HepG2 (cell line): ENCODE measurements at regions not wholly inside any gene's neighbourhood (a gene's known extent, or its start where the extent isn't known, plus 50 kb on each side); places are given as distances from the start of the nearest gene placed in this dataset.

ENCODE experiments used
- ATAC-seq: fragments of 200-7000 bp; cut with Tn5 transposase; 3 replicates; pipeline ENCODE4 v1.9.1; 2020; ENCODE audit warnings: mild to moderate bottlenecking, moderate library complexity
- BruUV-seq: library from RNA; stranded (reverse); fragments of 400-500 nt; replicated peaks from 2 replicates; lab custom pipeline; 2021; lab: Mats Ljungman, UMichigan
- CTCF ChIA-PET: fragments of 300-600 bp; formaldehyde crosslinking; extraction: SDS; loops from one replicate; lab custom pipeline; 2021; ENCODE audit warnings: low total read pairs, inconsistent platforms, low intra/inter-chr PET ratio; lab: Yijun Ruan, JAX
- POLR2A ChIA-PET: fragments of 350-600 bp; sonication (Branson Sonifier 250); formaldehyde crosslinking; loops from one replicate; lab custom pipeline; 2020; ENCODE audit warnings: antibody characterized with exemption, inconsistent platforms; lab: Yijun Ruan, JAX
- DNase-seq: peaks from one replicate; pipeline ENCODE4 v3.0.0-alpha.2; 2015; ENCODE audit warnings: low spot score
- FAIRE-seq: peaks from 3 replicates; lab custom pipeline; 2011; peaks lifted over from hg19 to GRCh38; lab: Jason Lieb, UNC
- H2AFZ ChIP-seq: one replicate; pipeline ENCODE4 v1.6.1; 2011; ENCODE audit warnings: low read length, inconsistent platforms
- H3K27ac ChIP-seq: fragments of 300-600 bp; 3 replicates; pipeline ENCODE4 v1.8.0; 2011; ENCODE audit warnings: mixed run types, mild to moderate bottlenecking, mixed read lengths, low read length, inconsistent platforms; ENCODE audit not compliant: insufficient read depth; ENCODE audit errors: extremely low read length
- H3K27me3 ChIP-seq, 2 experiments: fragments of 200-600 bp in 1 of 2; 2 replicates in 1 of 2; 3 replicates in 1 of 2; pipeline versions ENCODE4 v1.6.0 to v1.8.0; 2011; ENCODE audit warnings: low read length in 2 of 2, mild to moderate bottlenecking in 2 of 2, moderate library complexity in 2 of 2, inconsistent platforms in 1 of 2; ENCODE audit not compliant: insufficient read depth in 2 of 2, control insufficient read depth in 1 of 2
- H3K36me3 ChIP-seq, 2 experiments: fragments of 200-600 bp in 1 of 2; replicated peaks in 1 of 2; 2 replicates in 1 of 2; 3 replicates in 1 of 2; pipeline versions ENCODE4 v1.5.1 to v1.8.0; 2011; ENCODE audit warnings: low read length in 2 of 2, inconsistent platforms in 1 of 2; ENCODE audit not compliant: insufficient read depth in 2 of 2, control insufficient read depth in 1 of 2
- H3K4me1 ChIP-seq: 2 replicates; pipeline ENCODE4 v1.5.1; 2012; ENCODE audit warnings: low read length, inconsistent platforms; ENCODE audit not compliant: insufficient read depth
- H3K4me2 ChIP-seq: 2 replicates; pipeline ENCODE4 v1.6.0; 2011; ENCODE audit warnings: low read depth, low read length, inconsistent platforms
- H3K4me3 ChIP-seq, 3 experiments: fragments of 200-600 bp in 1 of 3; sonication (generic), shearing (Covaris generic) in 1 of 3; replicated peaks in 1 of 3; 2 replicates each; pipeline ENCODE4 v1.5.1; 2011 to 2016; ENCODE audit warnings: low read length in 3 of 3, inconsistent platforms in 2 of 3, low read depth in 2 of 3, mild to moderate bottlenecking in 2 of 3, control low read depth in 1 of 3, mixed read lengths in 1 of 3; ENCODE audit not compliant: insufficient read depth in 1 of 3
- H3K79me2 ChIP-seq: one replicate; pipeline ENCODE4 v1.6.1; 2011; ENCODE audit warnings: low read length, inconsistent platforms; ENCODE audit not compliant: insufficient read depth
- H3K9ac ChIP-seq: 2 replicates; pipeline ENCODE4 v1.6.0; 2011; ENCODE audit warnings: mild to moderate bottlenecking, low read depth, low read length, inconsistent platforms; ENCODE audit not compliant: insufficient read depth
- H3K9me3 ChIP-seq: 2 replicates; pipeline ENCODE4 v1.5.1; 2012; ENCODE audit warnings: mild to moderate bottlenecking, low read length
- H4K20me1 ChIP-seq: 2 replicates; pipeline ENCODE4 v1.6.0; 2011; ENCODE audit warnings: inconsistent platforms, mild to moderate bottlenecking, low read length, moderate library complexity; ENCODE audit not compliant: insufficient read depth
- BHLHE40 ChIP-seq: IDR thresholded peaks from 2 replicates; pipeline ENCODE4 v1.6.1; 2011; ENCODE audit warnings: low read length, improper control_type of control experiment
- FOXK1 ChIP-seq: sonication (generic); formaldehyde crosslinking; IDR thresholded peaks from 2 replicates; pipeline ENCODE4 v1.4.0; 2020; ENCODE audit warnings: low read depth, missing genetic modification reagents, borderline replicate concordance
- GATAD2A ChIP-seq: IDR thresholded peaks from 2 replicates; pipeline ENCODE4 v1.6.1; 2016
- MIER2 ChIP-seq: IDR thresholded peaks from 2 replicates; pipeline ENCODE4 v1.6.1; 2016; ENCODE audit warnings: missing biosample characterization, missing genetic modification reagents
- MIXL1 ChIP-seq: IDR thresholded peaks from 2 replicates; pipeline ENCODE4 v1.6.1; 2016
- RARA ChIP-seq: IDR thresholded peaks from 2 replicates; pipeline ENCODE4 v1.6.1; 2016; ENCODE audit warnings: missing genetic modification reagents, missing compliant biosample characterization
- TCF7 ChIP-seq: sonication (generic); IDR thresholded peaks from 2 replicates; pipeline ENCODE4 v1.6.1; 2016; ENCODE audit warnings: antibody characterized with exemption, low read depth
- U2AF1 ChIP-seq: fragments of 200-400 bp; formaldehyde crosslinking; optimal IDR thresholded peaks from 2 replicates; pipeline ENCODE3; 2017; ENCODE audit warnings: mild to moderate bottlenecking, low read depth, low read length
- WIZ ChIP-seq: sonication (generic); formaldehyde crosslinking; IDR thresholded peaks from 2 replicates; pipeline ENCODE4 v1.5.1; 2020; ENCODE audit warnings: mild to moderate bottlenecking, missing genetic modification reagents
- ZNF234 ChIP-seq: sonication (generic); formaldehyde crosslinking; conservative IDR thresholded peaks from 2 replicates; pipeline ENCODE4 v1.5.1; 2020; ENCODE audit warnings: mild to moderate bottlenecking, missing genetic modification reagents
- ZNF878 ChIP-seq: sonication (generic); formaldehyde crosslinking; IDR thresholded peaks from 2 replicates; pipeline ENCODE4 v1.8.1; 2023; ENCODE audit warnings: mild to moderate bottlenecking, missing genetic modification reagents, moderate library complexity
- WGBS: methylation state at CpG from one replicate; pipeline ENCODE4 v1.1.6; 2017; ENCODE audit warnings: low lambda C conversion rate; 5-methylcytosine and 5-hydroxymethylcytosine counted together
- in situ Hi-C: cut with HindIII; loops from 2 replicates; pipeline ENCODE4 v1.10.0; 2017; ENCODE audit warnings: low pct_unique_long_range_greater_than_20kb; ENCODE audit not compliant: extremely low pct_ligation_motif_present
- intact Hi-C: fragments of 100-400 bp; cut with micrococcal nuclease; formaldehyde crosslinking; loops from one replicate; pipeline ENCODE4 v1.10.0; 2022; ENCODE audit not compliant: unreplicated experiment
- TF ChIP-seq, protein P1 (sequence below): sonication (generic); formaldehyde crosslinking; IDR thresholded peaks from 2 replicates; pipeline ENCODE4 v1.4.0; 2020; ENCODE audit warnings: mild to moderate bottlenecking, missing genetic modification reagents

DNA sequence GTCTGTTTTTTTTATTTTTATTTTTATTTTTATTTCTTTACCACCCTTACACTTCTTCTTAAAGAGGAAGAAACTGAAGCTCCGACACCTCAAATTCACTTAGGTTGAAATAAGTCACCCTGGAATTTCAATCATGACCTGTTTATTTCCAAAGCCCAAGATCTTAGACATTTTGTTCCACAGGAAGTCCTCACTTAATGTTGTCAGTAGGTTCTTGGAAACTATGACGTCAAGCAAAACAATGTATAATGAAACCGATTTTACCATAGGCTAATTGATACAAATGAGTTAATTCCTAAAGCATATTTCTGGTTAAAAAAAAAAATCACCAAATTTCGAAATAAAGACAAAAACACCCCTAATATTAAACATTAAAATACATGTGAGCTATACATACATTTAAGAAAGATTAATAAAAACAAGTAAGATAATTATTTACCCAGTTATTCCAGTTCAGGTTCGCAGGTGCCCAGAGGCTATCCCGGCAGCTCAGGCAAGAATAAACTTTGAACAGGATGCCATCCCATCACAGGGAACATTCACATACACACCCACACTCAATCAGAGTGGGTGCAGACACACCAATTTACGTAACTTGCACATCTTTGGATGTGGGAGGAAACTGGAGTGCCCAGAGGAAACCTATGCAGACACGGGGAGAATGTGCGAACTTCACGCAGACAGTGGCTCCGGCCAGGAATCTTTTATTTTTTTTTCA is 391.0 kb downstream of the RAP2B start (continued):
- TF ChIP-seq, protein P1, sequence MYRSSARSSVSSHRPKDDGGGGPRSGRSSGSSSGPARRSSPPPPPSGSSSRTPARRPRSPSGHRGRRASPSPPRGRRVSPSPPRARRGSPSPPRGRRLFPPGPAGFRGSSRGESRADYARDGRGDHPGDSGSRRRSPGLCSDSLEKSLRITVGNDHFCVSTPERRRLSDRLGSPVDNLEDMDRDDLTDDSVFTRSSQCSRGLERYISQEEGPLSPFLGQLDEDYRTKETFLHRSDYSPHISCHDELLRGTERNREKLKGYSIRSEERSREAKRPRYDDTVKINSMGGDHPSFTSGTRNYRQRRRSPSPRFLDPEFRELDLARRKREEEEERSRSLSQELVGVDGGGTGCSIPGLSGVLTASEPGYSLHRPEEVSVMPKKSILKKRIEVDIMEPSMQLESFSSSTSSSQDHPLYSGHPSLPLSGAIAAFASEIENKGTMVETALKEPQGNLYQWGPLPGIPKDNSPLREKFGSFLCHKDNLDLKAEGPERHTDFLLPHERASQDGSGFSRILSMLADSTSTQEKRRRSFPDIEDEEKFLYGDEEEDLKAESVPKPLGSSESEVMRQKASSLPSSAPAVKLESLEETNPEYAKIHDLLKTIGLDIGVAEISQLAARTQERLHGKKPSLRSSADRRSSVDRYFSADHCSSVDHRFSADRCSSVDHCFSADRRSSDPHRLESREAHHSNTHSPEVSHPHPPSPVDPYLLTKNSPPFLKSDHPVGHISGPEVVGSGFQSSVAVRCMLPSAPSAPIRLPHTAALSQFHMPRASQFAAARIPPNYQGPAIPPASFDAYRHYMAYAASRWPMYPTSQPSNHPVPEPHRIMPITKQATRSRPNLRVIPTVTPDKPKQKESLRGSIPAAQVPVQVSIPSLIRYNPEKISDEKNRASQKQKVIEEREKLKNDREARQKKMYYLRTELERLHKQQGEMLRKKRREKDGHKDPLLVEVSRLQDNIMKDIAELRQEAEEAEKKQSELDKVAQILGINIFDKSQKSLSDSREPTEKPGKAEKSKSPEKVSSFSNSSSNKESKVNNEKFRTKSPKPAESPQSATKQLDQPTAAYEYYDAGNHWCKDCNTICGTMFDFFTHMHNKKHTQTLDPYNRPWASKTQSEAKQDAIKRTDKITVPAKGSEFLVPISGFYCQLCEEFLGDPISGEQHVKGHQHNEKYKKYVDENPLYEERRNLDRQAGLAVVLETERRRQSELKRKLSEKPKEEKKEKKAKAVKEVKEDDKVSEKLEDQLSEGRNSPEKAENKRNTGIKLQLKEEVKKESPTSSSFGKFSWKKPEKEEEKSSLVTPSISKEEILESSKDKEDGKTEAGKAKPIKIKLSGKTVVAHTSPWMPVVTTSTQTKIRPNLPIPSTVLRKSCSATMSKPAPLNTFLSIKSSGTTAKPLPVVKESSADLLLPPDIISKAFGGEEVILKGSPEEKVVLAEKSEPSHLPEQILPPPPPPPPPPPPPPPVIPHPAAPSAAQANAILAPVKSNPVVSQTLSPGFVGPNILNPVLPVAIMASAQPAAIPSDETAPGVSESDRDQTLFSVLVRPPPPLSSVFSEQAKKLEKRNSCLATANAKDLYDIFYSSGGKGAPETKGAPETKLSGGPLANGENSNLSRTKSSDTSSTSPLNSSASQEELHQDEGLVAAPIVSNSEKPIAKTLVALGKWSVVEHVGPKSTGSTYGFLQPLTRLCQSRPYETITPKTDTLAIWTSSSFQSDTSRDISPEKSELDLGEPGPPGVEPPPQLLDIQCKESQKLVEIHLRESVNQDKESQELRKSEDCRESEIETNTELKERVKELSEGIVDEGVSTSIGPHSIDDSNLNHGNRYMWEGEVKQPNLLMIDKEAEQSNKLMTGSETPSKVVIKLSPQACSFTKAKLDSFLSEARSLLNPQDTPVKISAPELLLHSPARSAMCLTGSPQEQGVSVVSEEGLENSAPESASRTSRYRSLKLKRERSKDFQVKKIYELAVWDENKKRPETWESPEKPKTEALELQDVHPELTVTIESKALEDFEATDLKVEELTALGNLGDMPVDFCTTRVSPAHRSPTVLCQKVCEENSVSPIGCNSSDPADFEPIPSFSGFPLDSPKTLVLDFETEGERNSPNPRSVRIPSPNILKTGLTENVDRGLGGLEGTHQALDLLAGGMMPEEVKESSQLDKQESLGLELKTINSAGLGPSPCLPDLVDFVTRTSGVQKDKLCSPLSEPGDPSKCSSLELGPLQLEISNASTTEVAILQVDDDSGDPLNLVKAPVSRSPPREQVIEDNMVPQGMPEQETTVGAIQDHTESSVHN (CRISPR knock-in tag): no peak
- no peak for TF ChIP-seq U2AF1

DNA sequence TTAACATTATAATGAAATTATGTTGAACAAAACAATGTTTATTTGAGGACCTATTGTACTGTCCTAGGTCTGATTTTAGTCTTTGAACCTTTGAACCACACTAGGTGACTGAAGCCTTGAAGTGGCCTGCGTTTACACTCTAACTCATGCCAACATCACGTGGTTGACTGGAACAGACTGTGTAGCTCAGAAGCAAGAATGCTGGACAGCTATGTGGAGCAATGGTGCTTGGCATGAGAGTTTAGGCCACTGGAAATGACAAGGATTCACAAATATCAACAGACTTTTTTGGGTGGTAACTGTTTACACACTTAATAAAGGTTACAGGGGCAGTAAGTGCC is 391.5 kb downstream of the RAP2B start:
- intact Hi-C loops: no loop called here
- no peak overlapping the region for H2AFZ ChIP-seq
- no peaks in the 10 kb centered on the region for H3K27me3 ChIP-seq
- no peak overlapping the region for H3K9ac ChIP-seq
- no peaks in the 10 kb centered on the region for H3K4me1 ChIP-seq
- H4K20me1 ChIP-seq: no peaks in the 10 kb centered on the region
- H3K36me3 ChIP-seq: no peaks in the 10 kb centered on the region
- ChIA-PET CTCF (no interaction called here), POLR2A (no interaction called here)
- no peak overlapping the region for H3K4me3 ChIP-seq
- FAIRE-seq: no peak
- peak; percentile 62; the same call in 2 of the 3 replicates for ATAC-seq
- DNase-seq: peak; percentile 2
- no peaks in the 10 kb centered on the region for H3K9me3 ChIP-seq
- no peak overlapping the region for H3K4me2 ChIP-seq
- H3K79me2 ChIP-seq: no peaks in the 10 kb centered on the region
- no TSS peak for BruUV-seq
- no peak overlapping the region for H3K27ac ChIP-seq
- in situ Hi-C loops: no loop called here
- 0% methylated on average over 2 of the region's 2 CpGs for WGBS
- TF ChIP-seq MIER2 (0 out of 2 replicates have a peak, but pooled peaks have one; percentile 30), ZNF234 (CRISPR knock-in tag) (no peak), ZNF878 (CRISPR knock-in tag) (no peak), TCF7 (peak; percentile 56; the same call in 1 of the 2 replicates), BHLHE40 (peak; percentile 71), MIXL1 (CRISPR knock-in tag) (0 out of 2 replicates have a peak, but pooled peaks have one; percentile 41), RARA (CRISPR knock-in tag) (0 out of 2 replicates have a peak, but pooled peaks have one; percentile 32), WIZ (CRISPR knock-in tag) (no peak), GATAD2A (CRISPR knock-in tag) (0 out of 2 replicates have a peak, but pooled peaks have one; percentile 28), FOXK1 (CRISPR knock-in tag) (peak; percentile 17; the same call in 1 of the 2 replicates)
